ENCODE measurements at regions not wholly inside any gene's neighbourhood (a gene's known extent, or its start where the extent isn't known, plus 50 kb on each side); places are given as distances from the start of the nearest gene placed in this dataset.

DNA sequence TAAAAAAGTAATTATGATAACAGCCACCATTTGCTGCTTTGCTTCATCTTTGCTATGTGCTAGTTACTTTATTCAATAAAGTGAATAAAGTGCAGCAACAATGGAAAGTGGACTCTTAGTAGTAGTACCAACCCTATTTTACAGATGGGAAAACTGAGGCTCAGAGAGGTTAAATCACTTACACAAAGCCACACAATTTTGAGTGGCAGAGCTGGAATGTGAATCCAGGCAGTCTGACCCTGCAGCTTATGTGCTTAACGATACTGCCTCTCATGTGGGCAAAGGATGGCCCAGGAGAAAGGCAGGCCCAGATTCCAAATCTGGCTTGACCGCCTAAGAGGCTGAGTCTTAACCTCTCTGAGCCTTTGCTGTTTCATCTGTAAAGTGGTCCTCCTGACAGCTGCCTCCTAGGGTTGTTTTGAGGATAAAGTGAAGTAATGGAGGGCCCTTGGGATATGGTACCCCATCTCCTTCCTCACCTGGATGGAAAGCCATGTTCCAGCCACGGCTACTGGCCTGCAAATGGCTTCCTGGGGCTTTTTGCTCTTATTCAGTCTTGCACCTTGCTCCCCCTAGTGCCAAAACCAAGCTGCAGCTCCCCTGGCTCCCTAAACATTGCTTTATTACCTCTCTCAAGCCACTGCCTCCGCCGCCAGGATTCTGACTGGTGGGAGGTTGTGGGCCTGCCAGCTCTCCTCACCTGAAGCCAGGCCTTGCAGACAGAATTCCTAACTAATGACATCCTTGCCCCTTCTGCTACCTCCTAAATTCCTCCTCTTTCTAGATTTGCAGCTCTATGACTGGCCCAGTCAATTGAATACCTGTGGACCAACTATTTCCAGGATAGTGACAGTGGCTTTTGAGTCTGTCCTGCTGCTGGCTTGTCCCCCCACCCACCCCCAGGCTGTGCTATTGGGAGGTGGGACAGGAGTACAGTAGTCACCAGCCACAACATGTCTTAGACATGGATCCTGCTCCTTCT is 283.3 kb upstream of the PWP1 start:
- no peak for DNase-seq (ENCODE audit: low read depth)

DNA sequence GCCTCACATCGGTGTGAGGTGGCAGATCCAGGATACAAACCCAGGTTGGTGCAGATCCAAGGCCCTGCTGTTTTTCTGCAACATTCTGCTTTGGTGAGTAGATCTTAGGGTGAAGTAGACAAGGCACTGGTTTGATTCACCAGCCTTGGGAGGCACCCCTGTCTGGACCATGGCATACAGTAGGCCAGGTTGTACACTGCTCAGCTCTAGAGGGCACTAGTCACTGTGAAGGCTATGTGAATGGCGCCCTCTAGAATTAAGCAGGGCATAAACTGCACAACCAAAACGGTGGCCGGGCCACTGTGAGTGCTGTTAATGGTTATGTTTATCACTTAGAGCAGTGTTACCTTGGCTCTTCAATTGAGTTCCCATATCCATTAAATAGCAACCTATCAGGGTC is 280.6 kb upstream of the PWP1 start:
- no peak for DNase-seq (ENCODE audit: low read depth)

DNA sequence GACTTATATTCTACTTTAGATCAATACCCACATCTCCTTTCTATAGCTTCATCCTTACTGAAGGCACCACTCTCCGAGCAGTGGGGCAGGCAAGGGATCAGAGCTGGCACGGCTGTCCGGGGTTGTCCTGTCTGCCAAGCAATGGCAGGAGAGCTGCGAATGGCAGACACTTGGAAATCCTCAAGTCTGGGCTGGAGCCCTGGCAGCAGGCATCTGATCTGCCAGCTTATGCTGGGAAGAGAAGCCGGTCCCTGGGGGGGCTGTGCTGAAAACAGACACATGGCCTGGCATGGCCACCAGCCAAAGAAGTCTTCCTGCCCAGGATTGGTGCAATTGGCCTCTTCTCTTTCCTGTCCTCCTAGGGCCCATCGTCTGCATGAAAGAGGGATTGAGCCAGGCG is 280.2 kb upstream of the PWP1 start:
- no peak for DNase-seq (ENCODE audit: low read depth)

DNA sequence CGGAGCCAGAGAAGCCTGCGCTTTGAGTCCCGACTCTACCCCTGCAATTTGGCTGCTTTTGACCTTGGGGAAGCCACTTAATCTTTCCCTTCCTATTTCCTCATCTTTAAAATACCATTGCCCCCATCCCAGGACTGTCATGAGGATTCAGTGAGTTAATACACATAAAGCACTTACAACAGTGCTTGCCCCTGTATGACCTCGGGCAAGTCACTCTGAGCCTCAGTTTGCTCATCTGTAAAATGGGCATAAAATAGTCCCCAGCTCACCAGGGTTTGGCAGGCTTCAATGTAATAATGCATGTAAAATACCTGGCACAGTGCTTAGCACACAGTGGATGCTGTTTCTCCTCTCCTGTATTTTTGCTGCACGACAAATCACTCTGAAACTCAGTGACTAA is 278.7 kb upstream of the PWP1 start:
- no peak for DNase-seq (ENCODE audit: low read depth)

DNA sequence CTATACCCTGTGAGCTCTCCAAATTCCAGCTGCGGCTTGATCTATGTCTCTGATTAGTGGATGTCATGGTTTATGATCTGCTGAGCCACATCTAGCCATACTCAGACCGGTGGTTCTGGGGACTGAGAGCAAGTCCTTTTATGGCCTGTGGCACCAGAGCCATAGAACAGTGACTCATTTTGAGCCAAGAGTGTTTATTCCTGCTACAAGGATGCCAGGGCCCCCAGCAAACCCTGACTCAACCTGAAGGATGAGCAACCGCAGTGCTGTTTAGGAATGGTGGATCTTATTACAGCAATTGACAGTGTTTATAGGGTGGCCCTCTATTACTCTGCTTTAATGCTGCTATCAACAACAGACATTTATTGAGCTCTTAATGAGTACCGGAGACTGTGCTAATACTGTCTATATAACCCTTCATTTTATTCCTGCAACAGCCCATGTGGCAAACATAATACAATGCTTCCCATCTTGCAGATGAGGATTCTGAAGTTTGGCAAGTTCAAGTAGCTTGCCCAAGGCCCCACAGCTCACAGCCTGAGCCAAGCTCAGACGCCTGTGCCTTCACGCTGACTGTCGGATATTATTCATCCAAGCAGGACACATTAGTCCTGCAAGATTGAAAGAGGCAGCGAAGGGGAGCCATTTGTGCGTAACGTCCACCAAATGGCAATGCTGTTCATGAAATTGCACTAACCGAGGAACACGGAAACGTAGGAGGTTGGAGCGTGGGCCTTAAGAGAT is 273.6 kb upstream of the PWP1 start:
- DNase-seq (ENCODE audit: low read depth) = no peak

DNA sequence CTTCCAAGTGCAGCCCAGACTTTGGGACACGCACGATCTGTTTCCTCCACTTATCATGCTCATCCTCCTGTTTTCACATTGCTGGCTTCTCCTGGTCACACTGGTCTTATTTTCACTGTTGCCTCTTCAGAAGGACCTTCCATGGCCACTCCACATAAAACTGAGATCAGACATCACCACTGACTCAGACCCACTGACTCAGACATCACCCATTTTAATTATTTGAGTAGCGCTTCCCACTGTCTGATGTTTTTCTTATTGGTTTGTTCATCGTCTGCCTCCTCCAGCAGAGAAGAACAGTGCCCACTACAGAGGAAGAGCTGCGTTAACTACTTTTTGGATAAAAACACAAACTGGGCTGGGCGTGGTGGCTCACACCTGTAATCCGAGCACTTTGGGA is 270.5 kb upstream of the PWP1 start:
- DNase-seq (ENCODE audit: low read depth) = peak; percentile 45

- peak; percentile 63 for DNase-seq (ENCODE audit: low read depth)
These were observed 269.8 kb upstream of the PWP1 start for GRCh38 chr12:107415834-107416233.

GRCh38 chr12:107417004-107417403 is 268.6 kb upstream of the PWP1 start:
- no peak for DNase-seq (ENCODE audit: low read depth)

DNA sequence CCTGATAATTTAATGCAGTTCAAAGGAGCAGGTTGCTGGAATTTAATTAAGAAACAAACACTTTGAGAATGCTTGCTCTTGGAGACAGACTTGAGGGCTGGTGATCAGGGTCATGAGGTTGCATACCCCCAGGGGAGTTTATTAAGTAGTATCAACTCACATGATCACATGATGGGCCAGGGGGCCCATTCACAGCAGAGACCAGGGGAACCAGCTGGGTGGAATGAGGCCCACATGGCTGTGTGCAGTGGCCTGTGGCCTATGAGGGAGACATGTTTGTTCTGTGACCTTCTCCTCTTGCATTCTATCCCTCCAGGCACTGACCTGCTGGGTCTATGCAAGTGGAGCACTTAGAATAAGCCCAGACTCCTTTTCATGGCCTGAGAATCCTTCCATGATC is 266.6 kb upstream of the PWP1 start:
- DNase-seq (ENCODE audit: low read depth) = no peak

DNA sequence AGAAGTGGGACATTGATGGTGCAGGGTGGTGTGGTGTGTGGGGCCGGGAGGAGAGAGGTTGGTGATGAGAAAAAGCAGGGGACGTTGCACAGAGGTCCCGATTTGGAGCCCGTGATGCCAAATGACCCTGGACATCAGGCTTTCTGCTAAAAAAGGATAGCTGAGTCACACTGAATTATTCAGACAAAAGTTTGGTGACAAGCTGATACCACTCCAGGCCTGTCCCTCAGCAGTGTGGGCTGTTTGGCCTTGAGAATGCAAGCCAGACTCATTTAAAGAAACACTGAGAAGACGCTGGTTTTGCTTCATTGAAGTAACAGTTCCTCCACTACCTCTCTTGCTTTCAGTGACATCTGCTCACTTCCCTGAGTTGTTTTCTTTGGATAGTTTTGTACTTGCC is 262.1 kb upstream of the PWP1 start:
- DNase-seq (ENCODE audit: low read depth) = no peak

GRCh38 chr12:107429006-107429705 is 256.4 kb upstream of the PWP1 start:
- DNase-seq (ENCODE audit: low read depth) = no peak

DNA sequence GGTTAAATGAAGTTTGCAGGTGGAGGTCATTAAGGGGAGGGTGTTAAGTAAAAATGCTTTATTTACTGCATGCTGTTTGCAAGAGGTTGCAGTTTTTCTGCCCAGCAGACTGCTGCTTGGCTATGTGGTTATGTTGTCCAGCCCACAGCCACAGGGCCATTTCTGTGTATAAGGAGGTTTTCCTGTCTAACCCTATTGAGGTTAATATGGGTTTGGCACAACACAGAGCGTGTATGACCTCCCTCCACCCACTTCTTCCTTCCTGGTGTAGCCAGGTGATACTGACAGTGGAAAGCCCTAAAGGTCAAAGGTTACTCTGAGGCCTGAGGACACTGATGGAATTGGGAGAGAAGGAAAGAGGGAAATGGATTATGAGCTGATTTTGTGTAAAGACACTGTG is 253.7 kb upstream of the PWP1 start:
- DNase-seq (ENCODE audit: low read depth) = no peak

DNA sequence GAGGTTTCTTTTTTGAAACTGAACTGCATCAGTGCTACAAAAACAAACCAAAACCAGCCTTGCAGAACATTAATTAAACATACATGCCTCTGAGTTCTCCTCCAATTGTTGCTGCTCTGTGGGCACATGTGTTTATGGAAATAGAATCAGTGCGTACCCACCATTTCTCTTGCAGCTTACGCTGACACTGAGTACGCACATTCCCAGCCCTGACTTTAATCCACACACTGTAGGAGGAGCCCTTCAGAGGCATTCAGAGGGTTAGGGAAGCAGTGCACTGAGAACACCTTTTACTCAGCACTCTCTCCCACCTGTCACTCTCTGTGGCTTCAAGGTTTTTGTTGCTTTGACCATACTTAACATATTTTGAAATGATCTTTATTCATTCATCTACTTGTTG is 250.5 kb upstream of the PWP1 start:
- no peak for DNase-seq (ENCODE audit: low read depth)

GRCh38 chr12:107435520-107435919 is 250.1 kb upstream of the PWP1 start:
- no peak for DNase-seq (ENCODE audit: low read depth)

DNA sequence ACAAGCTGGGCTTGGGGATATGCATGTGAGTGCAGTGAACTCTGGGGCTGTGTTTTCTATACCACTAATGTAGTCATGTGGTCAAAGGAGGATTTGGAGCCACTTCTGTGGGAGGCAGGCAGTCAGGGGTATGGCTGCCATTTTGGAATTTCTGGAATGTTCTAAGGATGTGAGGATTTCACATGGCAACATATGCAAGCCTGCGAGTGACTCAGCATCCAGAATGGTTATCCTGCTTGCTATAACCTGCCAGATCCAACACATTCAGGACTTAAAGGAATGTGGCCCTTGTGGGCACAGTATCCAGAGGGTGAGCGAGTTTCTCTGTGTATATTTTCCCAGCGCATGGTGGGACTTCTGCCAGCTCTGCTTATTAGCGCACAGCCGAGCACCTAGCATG is 249.2 kb upstream of the PWP1 start:
- peak; percentile 70 for DNase-seq (ENCODE audit: low read depth)

- no peak for DNase-seq (ENCODE audit: low read depth)
These were observed 248.8 kb upstream of the PWP1 start for GRCh38 chr12:107436836-107437235.

DNA sequence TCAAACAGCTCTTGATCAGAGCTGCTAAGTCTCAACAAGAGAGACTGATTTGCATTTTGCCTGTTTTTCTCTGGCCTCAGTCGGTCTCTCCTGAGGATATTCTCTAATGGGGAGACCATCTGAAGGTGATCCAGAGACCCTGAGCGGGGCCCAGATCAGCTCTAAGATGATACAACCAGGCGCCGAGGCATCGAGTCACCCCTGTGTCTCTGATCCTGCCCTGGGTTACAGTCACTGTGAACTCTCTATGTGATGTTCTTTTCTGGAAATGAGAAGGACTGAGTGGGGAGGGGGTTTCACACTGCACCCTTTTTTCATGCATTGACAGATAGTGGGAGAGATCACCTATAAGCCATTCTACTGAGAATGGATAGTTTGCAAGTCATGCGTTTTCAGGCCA is 247.6 kb upstream of the PWP1 start:
- no peak for DNase-seq (ENCODE audit: low read depth)

GRCh38 chr12:107439026-107439738 is 246.4 kb upstream of the PWP1 start:
- DNase-seq (ENCODE audit: low read depth) = no peak

DNA sequence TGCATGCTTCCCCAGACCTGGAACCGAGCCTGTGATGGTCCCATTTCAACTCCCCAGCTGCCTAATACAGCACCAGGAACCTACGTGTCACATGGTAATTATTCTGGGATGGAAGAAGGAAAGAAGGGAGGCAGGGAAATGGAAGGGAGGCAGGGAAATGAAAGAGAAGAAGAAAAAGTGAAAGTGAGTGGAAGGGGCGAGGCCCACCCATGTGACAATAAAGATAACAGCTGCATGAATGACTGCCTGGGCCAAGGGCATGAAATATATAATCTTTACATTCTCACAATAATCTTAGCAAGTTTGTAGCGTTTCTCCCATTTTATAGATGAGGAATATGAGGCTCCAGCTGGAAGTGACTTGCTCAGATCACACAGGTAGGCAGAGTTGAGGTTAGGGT is 245.0 kb upstream of the PWP1 start:
- no peak for DNase-seq (ENCODE audit: low read depth)

- no peak for DNase-seq (ENCODE audit: low read depth)
These were observed 243.8 kb upstream of the PWP1 start for GRCh38 chr12:107441665-107442300.

DNA sequence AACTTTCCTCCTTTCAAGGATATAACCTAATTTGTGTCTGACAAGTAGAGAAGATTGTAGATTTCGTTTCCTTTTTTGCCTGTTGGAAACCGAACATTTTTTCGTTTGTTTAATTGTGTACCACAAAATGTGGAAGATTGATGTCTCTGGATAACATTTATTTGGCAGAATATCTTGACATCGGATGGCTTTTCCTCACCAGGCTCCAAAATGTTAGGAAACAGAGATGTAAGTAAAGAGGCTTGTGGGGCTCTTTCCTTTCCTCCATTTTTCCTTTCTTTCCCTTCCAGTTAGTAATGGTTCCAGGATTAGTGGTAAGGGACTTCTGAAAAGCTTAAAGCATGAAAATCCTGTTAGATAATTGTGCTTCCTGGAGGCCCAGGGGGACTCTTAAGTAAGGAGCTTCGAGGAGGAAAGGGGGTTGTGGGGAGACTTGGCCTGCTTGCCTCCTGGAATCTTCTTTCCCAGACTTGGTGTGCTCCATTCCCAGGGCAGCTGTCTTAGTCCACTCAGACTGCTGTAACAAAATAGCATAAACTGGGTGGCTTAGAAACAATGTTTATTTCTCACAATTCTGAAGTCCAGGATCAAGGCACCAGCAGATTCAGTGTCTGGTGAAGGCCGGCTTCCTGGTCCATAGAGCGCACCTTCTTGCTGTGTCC is 243.1 kb upstream of the PWP1 start:
- no peak for DNase-seq (ENCODE audit: low read depth)

Measured in non-pigmented ciliary epithelial cell (primary cell).